Heart left ventricle (tissue), 16 donors: ENCODE measurements at regions not wholly inside any gene's neighbourhood (a gene's known extent, or its start where the extent isn't known, plus 50 kb on each side); places are given as distances from the start of the nearest gene placed in this dataset.

Experiments used
- ATAC-seq, 4 donors: fragments of 200-7000 bp; cut with Tn5 transposase; one replicate each; pipeline ENCODE4 v1.9.1; 2020 to 2022; ENCODE audit warnings: moderate library complexity in 4 of 4, mild to moderate bottlenecking in 3 of 4, moderate number of reproducible peaks in 1 of 4
- DNase-seq, 5 donors: peaks; one replicate each; pipeline ENCODE4 v3.0.0-alpha.2; 2020
- H3K27ac ChIP-seq, 12 donors: fragments of 200-600 bp; sonication (generic) in 4 of 12; one replicate each; pipeline versions ENCODE4 v1.5.0 to v1.8.0; 2016 to 2022; ENCODE audit warnings: mild to moderate bottlenecking in 2 of 12
- H3K27me3 ChIP-seq, 9 donors: fragments of 200-600 bp; sonication (generic) in 2 of 9; one replicate each; pipeline versions ENCODE4 v1.5.1 to v1.8.0; 2016 to 2022; ENCODE audit warnings: mild to moderate bottlenecking in 3 of 9
- H3K36me3 ChIP-seq, 9 donors: fragments of 200-600 bp; sonication (generic) in 2 of 9; one replicate each; pipeline versions ENCODE4 v1.5.0 to v1.8.0; 2018 to 2022; ENCODE audit warnings: mild to moderate bottlenecking in 2 of 9
- H3K4me1 ChIP-seq, 12 donors: fragments of 200-600 bp; sonication (generic) in 4 of 12; one replicate each; pipeline versions ENCODE4 v1.5.0 to v1.8.0; 2016 to 2022; ENCODE audit warnings: mild to moderate bottlenecking in 3 of 12
- H3K4me3 ChIP-seq, 12 donors: fragments of 200-600 bp; sonication (generic) in 4 of 12; one replicate each; pipeline versions ENCODE4 v1.5.0 to v1.8.0; 2017 to 2022; ENCODE audit warnings: mild to moderate bottlenecking in 9 of 12, moderate library complexity in 4 of 12
- H3K9me3 ChIP-seq, 12 donors: fragments of 200-600 bp; sonication (generic) in 4 of 12; one replicate each; pipeline versions ENCODE4 v1.5.0 to v1.8.0; 2016 to 2022; ENCODE audit warnings: mild to moderate bottlenecking in 1 of 12
- CTCF ChIP-seq, 12 donors: fragments of 200-600 bp; sonication (generic) in 4 of 12; IDR thresholded peaks; one replicate each; pipeline versions ENCODE4 v1.5.0 to v1.8.0; 2018 to 2022; ENCODE audit warnings: antibody characterized with exemption in 12 of 12, mild to moderate bottlenecking in 5 of 12
- POLR2A ChIP-seq, 2 donors: fragments of 450-650 bp; IDR thresholded peaks; one replicate each; pipeline ENCODE4 v1.6.1; 2017; ENCODE audit warnings: antibody characterized with exemption in 2 of 2, mild to moderate bottlenecking in 2 of 2, moderate library complexity in 2 of 2
- WGBS, 4 donors: extraction: QIAGEN DNeasy Blood & Tissue Kit in 2 of 4; methylation state at CpG; one replicate each; pipeline versions ENCODE4 v1.1.5 to v1.1.7; 2013 to 2018; 5-methylcytosine and 5-hydroxymethylcytosine counted together
- intact Hi-C, 10 donors: fragments of 100-400 bp; cut with DNase I; formaldehyde crosslinking; loops; one replicate each; pipeline versions ENCODE4 v1.11.1 to v1.14.2; 2022
- donor health status: ischemic (EF 13 %, LVEDD 7.1; RV severe dilation, severe dysfunction).
- donor health status: healthy with polysubstance abuse.
- donor health status: DM: no; HTN: yes; CAD: no.
- donor health status: DM: no; HTN: no; CAD: no.
- donor health status: ischemic (EF 25% LVEDD 6.9; RV normal size, moderate dysfunction).
- donor health status: ischemic (EF 25% LVEDD 5.7; RV mildly dilated, moderate dysfunction).
- donor health status: healthy.
- donor health status: DM: yes; HTN: yes; CAD: no.
- donor health status: ischemic (EF 35%, LVEDD 5.7; RV mildly dilated, moderate dysfunction).
- donor health status: nonischemic (EF 11% LVEDD 7.7; RV severe dilation, severe dysfunction).
- donor health status: DM: yes; HTN: yes; CAD: no.
- donor health status: PGD.
- donor health status: ischemic (EF 29% LVEDD 5.4; RV normal size, mild dysfunction).
- donor health status: nonischemic (EF 23%, LVEDD 6.1; RV moderate dilation, normal function).

- Histone ChIP-seq H3K27ac (no peak overlapping the region), H3K4me3 (no peak overlapping the region), H3K27me3 (no peaks in the 10 kb centered on the region), H3K9me3 (no peaks in the 10 kb centered on the region), H3K4me1 (peaks cover 0 to 24% (median 13%) of the 10 kb centered on the region in 12 donors), H3K36me3 (no peaks in the 10 kb centered on the region)
- intact Hi-C loops, result loop anchor here in 6 of 10 donors (5.0 to 10.0 kb wide), 4 partner anchors 54 to 654 kb away; partner anchors contain the start of gene BDH2 (in 2 of the 6)
- no peak for TF ChIP-seq POLR2A (IDR thresholded peaks at IDR 0.05)
- TF ChIP-seq CTCF (IDR thresholded peaks at IDR 0.05), result no peak
- ATAC-seq (no peak), DNase-seq (no peak)
- WGBS, 4 donors, result 90 to 95% (median 91%) methylated on average over 1 of the region's 1 CpG
Measured at GRCh38 chr4:102440498-102440897, 60.7 kb upstream of the NFKB1 start.

GRCh38 chr4:102441978-102442911 is 58.9 kb upstream of the NFKB1 start:
- intact Hi-C loops, result loop anchor here in 6 of 10 donors (5.0 to 10.0 kb wide), 4 partner anchors 53 to 653 kb away; partner anchors contain the start of gene BDH2 (in 2 of the 6)
- TF ChIP-seq POLR2A (IDR thresholded peaks at IDR 0.05) (no peak), CTCF (IDR thresholded peaks at IDR 0.05) (no peak)
- Histone ChIP-seq H3K27ac (no peak overlapping the region), H3K36me3 (no peaks in the 10 kb centered on the region), H3K9me3 (no peaks in the 10 kb centered on the region), H3K4me3 (no peak overlapping the region), H3K27me3 (no peaks in the 10 kb centered on the region), H3K4me1 (peaks cover 0 to 24% (median 13%) of the 10 kb centered on the region in 12 donors)
- no peak for DNase-seq
- ATAC-seq, result no peak
- WGBS, 4 donors, result 85 to 95% (median 92%) methylated on average over 8 of the region's 8 CpGs

- TF ChIP-seq CTCF (IDR thresholded peaks at IDR 0.05), result no peak
- no peak for TF ChIP-seq POLR2A (IDR thresholded peaks at IDR 0.05)
- intact Hi-C loops, result loop anchor here in 9 of 10 donors (5.0 to 10.0 kb wide), 10 partner anchors 50 to 650 kb away; partner anchors contain the start of genes BDH2 (in 2 of the 9) and SLC9B1 (in 1 of the 9)
- no peaks in the 10 kb centered on the region for H3K36me3 ChIP-seq
- DNase-seq (no peak), ATAC-seq (no peak)
- no peaks in the 10 kb centered on the region for H3K9me3 ChIP-seq
- H3K4me3 ChIP-seq, result no peak overlapping the region
- peaks cover 0 to 6% (median 3%) of the 10 kb centered on the region in 12 donors for H3K4me1 ChIP-seq
- H3K27ac ChIP-seq, result no peak overlapping the region
- WGBS, 4 donors, result 56 to 60% (median 59%) methylated on average over 4 of the region's 4 CpGs
- no peaks in the 10 kb centered on the region for H3K27me3 ChIP-seq
Measured at GRCh38 chr4:102444752-102445151, 56.4 kb upstream of the NFKB1 start.

- WGBS, 4 donors, result 92 to 98% (median 95%) methylated on average over 2 of the region's 2 CpGs
- no peak overlapping the region for H3K27ac ChIP-seq
- H3K27me3 ChIP-seq, result no peaks in the 10 kb centered on the region
- ATAC-seq (no peak), DNase-seq (no peak)
- no peaks in the 10 kb centered on the region for H3K9me3 ChIP-seq
- no peak overlapping the region for H3K4me3 ChIP-seq
- H3K4me1 ChIP-seq, result peaks cover 0 to 2% (median 0%) of the 10 kb centered on the region in 12 donors
- TF ChIP-seq POLR2A (IDR thresholded peaks at IDR 0.05), result no peak
- TF ChIP-seq CTCF (IDR thresholded peaks at IDR 0.05), result no peak
- intact Hi-C loops, result loop anchor here in 9 of 10 donors (5.0 to 10.0 kb wide), 10 partner anchors 50 to 650 kb away; partner anchors contain the start of genes BDH2 (in 2 of the 9) and SLC9B1 (in 1 of the 9)
- H3K36me3 ChIP-seq, result no peaks in the 10 kb centered on the region
Measured at GRCh38 chr4:102445213-102445612, 55.9 kb upstream of the NFKB1 start.
